ENCODE measurements at regions not wholly inside any gene's neighbourhood (a gene's known extent, or its start where the extent isn't known, plus 50 kb on each side); places are given as distances from the start of the nearest gene placed in this dataset.

GRCh38 chr14:106840991-106841390, 1314.6 kb downstream of the TMEM121 start:
- no peak for DNase-seq (ENCODE audit: low spot score)
- 88% methylated on average over 4 of the region's 4 CpGs for WGBS
- Histone ChIP-seq H3K4me1 (ENCODE audit: control insufficient read depth in 4 of 4, insufficient read depth in 4 of 4, low read length in 3 of 4) (peaks cover 0 to 21% (median 13%) of the 10 kb centered on the region in 4 donors), H3K27ac (ENCODE audit: low read depth in 1 of 2, low read length in 2 of 2) (no peak overlapping the region), H3K9me3 (ENCODE audit: control insufficient read depth in 4 of 4, low read length in 3 of 4) (no peaks in the 10 kb centered on the region), H3K4me3 (ENCODE audit: low read depth in 1 of 3, low read length in 3 of 3) (no peak overlapping the region), H3K9ac (ENCODE audit: low read depth in 1 of 2, low read length in 2 of 2) (no peak overlapping the region), H3K36me3 (ENCODE audit: control insufficient read depth in 4 of 4, insufficient read depth in 3 of 4, low read depth in 1 of 4, low read length in 3 of 4) (no peaks in the 10 kb centered on the region), H3K27me3 (ENCODE audit: control insufficient read depth in 4 of 4, insufficient read depth in 4 of 4, low read length in 3 of 4) (peaks cover 0 to 3% (median 1%) of the 10 kb centered on the region in 4 donors)
- TF ChIP-seq ZBTB33 (IDR thresholded peaks at IDR 0.05) (no peak), RXRA (IDR thresholded peaks at IDR 0.05) (no peak), YY1 (IDR thresholded peaks at IDR 0.05) (no peak), CTCF (IDR thresholded peaks at IDR 0.05; ENCODE audit: low read depth, low read length, missing input control) (no peak), HNF4G (IDR thresholded peaks at IDR 0.05) (no peak), FOXA2 (IDR thresholded peaks at IDR 0.05) (no peak), REST (IDR thresholded peaks at IDR 0.05) (no peak), GABPA (IDR thresholded peaks at IDR 0.05 in 1 of 2, conservative IDR thresholded peaks at IDR 0.05 in 1 of 2) (no peak)

- Histone ChIP-seq H3K27me3 (ENCODE audit: control insufficient read depth in 4 of 4, insufficient read depth in 4 of 4, low read length in 3 of 4) (no peaks in the 10 kb centered on the region), H3K4me1 (ENCODE audit: control insufficient read depth in 4 of 4, insufficient read depth in 4 of 4, low read length in 3 of 4) (peaks cover 0 to 24% (median 13%) of the 10 kb centered on the region in 4 donors), H3K4me3 (ENCODE audit: low read depth in 1 of 3, low read length in 3 of 3) (no peak overlapping the region), H3K9ac (ENCODE audit: low read depth in 1 of 2, low read length in 2 of 2) (no peak overlapping the region), H3K9me3 (ENCODE audit: control insufficient read depth in 4 of 4, low read length in 3 of 4) (no peaks in the 10 kb centered on the region), H3K36me3 (ENCODE audit: control insufficient read depth in 4 of 4, insufficient read depth in 3 of 4, low read depth in 1 of 4, low read length in 3 of 4) (no peaks in the 10 kb centered on the region), H3K27ac (ENCODE audit: low read depth in 1 of 2, low read length in 2 of 2) (no peak overlapping the region)
- DNase-seq (ENCODE audit: low spot score): no peak
- TF ChIP-seq HNF4G (IDR thresholded peaks at IDR 0.05) (no peak), ATF3 (IDR thresholded peaks at IDR 0.05) (no peak), NR2F2 (IDR thresholded peaks at IDR 0.05) (no peak), SP1 (IDR thresholded peaks at IDR 0.05) (no peak), YY1 (IDR thresholded peaks at IDR 0.05) (no peak), FOXA2 (IDR thresholded peaks at IDR 0.05) (no peak), FOXA1 (IDR thresholded peaks at IDR 0.05) (no peak), JUND (IDR thresholded peaks at IDR 0.05) (no peak), RXRA (IDR thresholded peaks at IDR 0.05) (no peak), ZBTB33 (IDR thresholded peaks at IDR 0.05) (no peak), RAD21 (IDR thresholded peaks at IDR 0.05) (no peak), EGR1 (IDR thresholded peaks at IDR 0.05; ENCODE audit: low read depth in 2 of 2) (no peak), REST (IDR thresholded peaks at IDR 0.05) (no peak), HNF4A (conservative IDR thresholded peaks at IDR 0.05) (no peak), CTCF (IDR thresholded peaks at IDR 0.05; ENCODE audit: low read depth, low read length, missing input control) (no peak)
- WGBS: 80% methylated on average over 3 of the region's 3 CpGs
Observed at GRCh38 chr14:106841701-106842100, 1315.3 kb downstream of the TMEM121 start.
